Colonic mucosa (tissue), 4 donors: ENCODE measurements at regions not wholly inside any gene's neighbourhood (a gene's known extent, or its start where the extent isn't known, plus 50 kb on each side); places are given as distances from the start of the nearest gene placed in this dataset.

Experiments used
- DNase-seq: peaks from one replicate; pipeline ENCODE4 v3.0.0-alpha.2; 2020
- H3K27ac ChIP-seq: fragments of 200-600 bp; one replicate; pipeline ENCODE4 v1.8.0; 2021
- H3K27me3 ChIP-seq: fragments of 200-600 bp; one replicate; pipeline ENCODE4 v1.8.0; 2021
- H3K36me3 ChIP-seq: fragments of 200-600 bp; one replicate; pipeline ENCODE4 v1.8.0; 2021
- H3K4me1 ChIP-seq: fragments of 200-600 bp; one replicate; pipeline ENCODE4 v1.8.0; 2021; ENCODE audit warnings: mild to moderate bottlenecking
- H3K4me3 ChIP-seq: fragments of 200-600 bp; one replicate; pipeline ENCODE4 v1.8.0; 2021
- H3K9ac ChIP-seq, 2 donors: one replicate each; pipeline ENCODE4 v1.7.0; 2013; ENCODE audit warnings: control low read depth in 2 of 2, low read depth in 2 of 2, low read length in 2 of 2
- H3K9me3 ChIP-seq: fragments of 200-600 bp; one replicate; pipeline ENCODE4 v1.8.0; 2021
- CTCF ChIP-seq: fragments of 200-600 bp; IDR thresholded peaks from one replicate; pipeline ENCODE4 v1.8.0; 2022; ENCODE audit warnings: antibody characterized with exemption, mild to moderate bottlenecking
- intact Hi-C: fragments of 100-400 bp; cut with DNase I; formaldehyde crosslinking; loops from one replicate; pipeline ENCODE4 v1.14.1; 2022
- donor health status: healthy.
- donor health status: DM: no; HTN: no; CAD: no.
- donor health status: DM: no; HTN: no; CAD: no.

DNA sequence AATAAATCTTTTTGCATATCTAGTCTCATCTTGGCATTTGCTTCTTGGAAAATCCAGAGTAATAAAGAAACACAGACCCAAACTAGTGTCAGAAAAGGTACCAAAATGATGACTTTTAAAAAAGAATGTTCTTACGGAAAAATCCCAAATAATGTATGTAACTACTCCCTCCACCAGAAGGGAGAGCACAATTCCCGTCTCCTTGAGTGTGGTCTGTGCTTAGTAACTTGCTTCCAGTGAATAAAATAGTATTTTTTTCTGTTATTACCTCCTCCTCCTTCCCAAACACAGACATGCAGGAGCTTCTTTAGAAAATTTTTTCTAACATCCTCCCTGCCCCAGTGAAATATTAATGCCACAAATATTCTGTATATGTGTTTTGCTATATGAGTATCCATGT lies 358.1 kb downstream of the ZFHX3 start:
- intact Hi-C loops = no loop called here
- no peak for DNase-seq
- no peak overlapping the region for H3K27ac ChIP-seq
- H3K27me3 ChIP-seq = no peaks in the 10 kb centered on the region
- H3K9ac ChIP-seq = no peak overlapping the region
- H3K36me3 ChIP-seq = no peaks in the 10 kb centered on the region
- no peak overlapping the region for H3K4me3 ChIP-seq
- no peak for TF ChIP-seq CTCF
- H3K4me1 ChIP-seq = no peaks in the 10 kb centered on the region
- no peaks in the 10 kb centered on the region for H3K9me3 ChIP-seq

GRCh38 chr16:72680732-72681131 lies 367.2 kb downstream of the ZFHX3 start:
- TF ChIP-seq CTCF = no peak
- no peaks in the 10 kb centered on the region for H3K27me3 ChIP-seq
- H3K9me3 ChIP-seq = no peaks in the 10 kb centered on the region
- intact Hi-C loops = no loop called here
- no peaks in the 10 kb centered on the region for H3K4me1 ChIP-seq
- H3K4me3 ChIP-seq = no peak overlapping the region
- H3K36me3 ChIP-seq = no peaks in the 10 kb centered on the region
- H3K27ac ChIP-seq = no peak overlapping the region
- no peak overlapping the region for H3K9ac ChIP-seq
- no peak for DNase-seq

- DNase-seq = no peak
- Histone ChIP-seq H3K9ac (no peak overlapping the region), H3K36me3 (no peaks in the 10 kb centered on the region), H3K9me3 (no peaks in the 10 kb centered on the region), H3K27me3 (no peaks in the 10 kb centered on the region), H3K4me1 (no peaks in the 10 kb centered on the region), H3K27ac (no peak overlapping the region), H3K4me3 (no peak overlapping the region)
- intact Hi-C loops = no loop called here
- TF ChIP-seq CTCF = no peak
These were observed 368.1 kb downstream of the ZFHX3 start for GRCh38 chr16:72679856-72680255.

GRCh38 chr16:72677662-72678447 lies 370.1 kb downstream of the ZFHX3 start:
- Histone ChIP-seq H3K9me3 (no peaks in the 10 kb centered on the region), H3K9ac (no peak overlapping the region), H3K27me3 (no peaks in the 10 kb centered on the region), H3K27ac (no peak overlapping the region), H3K4me3 (no peak overlapping the region), H3K4me1 (no peaks in the 10 kb centered on the region), H3K36me3 (no peaks in the 10 kb centered on the region)
- peak; percentile 71 for DNase-seq
- no peak for TF ChIP-seq CTCF
- intact Hi-C loops = no loop called here

GRCh38 chr16:72673118-72673517 lies 374.8 kb downstream of the ZFHX3 start:
- no peak overlapping the region for H3K27ac ChIP-seq
- no peaks in the 10 kb centered on the region for H3K4me1 ChIP-seq
- no peaks in the 10 kb centered on the region for H3K27me3 ChIP-seq
- no peaks in the 10 kb centered on the region for H3K9me3 ChIP-seq
- H3K4me3 ChIP-seq = no peak overlapping the region
- no peak for TF ChIP-seq CTCF
- intact Hi-C loops = no loop called here
- no peak overlapping the region for H3K9ac ChIP-seq
- H3K36me3 ChIP-seq = no peaks in the 10 kb centered on the region
- no peak for DNase-seq
